ENCODE measurements at regions not wholly inside any gene's neighbourhood (a gene's known extent, or its start where the extent isn't known, plus 50 kb on each side); places are given as distances from the start of the nearest gene placed in this dataset.
A peak's percentile ranks its signal among the peaks of the same experiment; 100 is the strongest.

GRCh38 chr9:16143310-16143709 lies 590.5 kb downstream of the CCDC171 start:
- H3K4me3 ChIP-seq (ENCODE audit: low read length), result no peak overlapping the region
- no peak for DNase-seq
- H3K9me3 Mint-ChIP-seq, result no peaks in the 10 kb centered on the region
- no peaks in the 10 kb centered on the region for H3K36me3 Mint-ChIP-seq (ENCODE audit: low read depth)
- no peak overlapping the region for H3K9ac ChIP-seq (ENCODE audit: extremely low read depth, low read length, poor library complexity, severe bottlenecking)
- WGBS, 2 experiments (ENCODE audit: insufficient coverage in 1 of 2, insufficient read length in 1 of 2), result 73 to 90% methylated on average over 4 to 7 of the region's 7 CpGs
- no peak overlapping the region for H3K27ac ChIP-seq (ENCODE audit: low read depth, low read length)
- no peaks in the 10 kb centered on the region for H3K36me3 ChIP-seq (ENCODE audit: control insufficient read depth, insufficient read depth, low read length)
- H3K4me1 Mint-ChIP-seq, result no peaks in the 10 kb centered on the region
- no peaks in the 10 kb centered on the region for H3K27me3 Mint-ChIP-seq (ENCODE audit: insufficient read depth)
- H3K27me3 ChIP-seq (ENCODE audit: control insufficient read depth, insufficient read depth, low read length, poor library complexity, severe bottlenecking), result no peaks in the 10 kb centered on the region
- H3K4me3 Mint-ChIP-seq, result no peak overlapping the region
- no peak overlapping the region for H3K27ac Mint-ChIP-seq
- no peaks in the 10 kb centered on the region for H3K4me1 ChIP-seq (ENCODE audit: control insufficient read depth, insufficient read depth, low read length)
- no peaks in the 10 kb centered on the region for H3K9me3 ChIP-seq (ENCODE audit: control insufficient read depth, low read length)
- TF ChIP-seq CTCF (conservative IDR thresholded peaks at IDR 0.05), result no peak

GRCh38 chr9:16143947-16144890 lies 591.4 kb downstream of the CCDC171 start:
- no peak for DNase-seq
- Histone ChIP-seq H3K4me3 (ENCODE audit: low read length) (no peak overlapping the region), H3K9ac (ENCODE audit: extremely low read depth, low read length, poor library complexity, severe bottlenecking) (no peak overlapping the region), H3K36me3 (ENCODE audit: control insufficient read depth, insufficient read depth, low read length) (no peaks in the 10 kb centered on the region), H3K27me3 (ENCODE audit: control insufficient read depth, insufficient read depth, low read length, poor library complexity, severe bottlenecking) (no peaks in the 10 kb centered on the region), H3K27ac (ENCODE audit: low read depth, low read length) (no peak overlapping the region), H3K9me3 (ENCODE audit: control insufficient read depth, low read length) (no peaks in the 10 kb centered on the region), H3K4me1 (ENCODE audit: control insufficient read depth, insufficient read depth, low read length) (no peaks in the 10 kb centered on the region)
- Mint-ChIP-seq H3K4me3 (no peak overlapping the region), H3K9me3 (no peaks in the 10 kb centered on the region), H3K27me3 (ENCODE audit: insufficient read depth) (no peaks in the 10 kb centered on the region), H3K27ac (no peak overlapping the region), H3K4me1 (no peaks in the 10 kb centered on the region), H3K36me3 (ENCODE audit: low read depth) (no peaks in the 10 kb centered on the region)
- 92 to 94% methylated on average over 11 to 13 of the region's 13 CpGs for WGBS, 2 experiments (ENCODE audit: insufficient coverage in 1 of 2, insufficient read length in 1 of 2)
- no peak for TF ChIP-seq CTCF (conservative IDR thresholded peaks at IDR 0.05)

GRCh38 chr9:16145196-16145950 lies 592.5 kb downstream of the CCDC171 start:
- Mint-ChIP-seq H3K9me3 (no peaks in the 10 kb centered on the region), H3K27me3 (ENCODE audit: insufficient read depth) (no peaks in the 10 kb centered on the region), H3K4me3 (no peak overlapping the region), H3K27ac (no peak overlapping the region), H3K36me3 (ENCODE audit: low read depth) (no peaks in the 10 kb centered on the region), H3K4me1 (no peaks in the 10 kb centered on the region)
- no peaks in the 10 kb centered on the region for H3K36me3 ChIP-seq (ENCODE audit: control insufficient read depth, insufficient read depth, low read length)
- no peak overlapping the region for H3K27ac ChIP-seq (ENCODE audit: low read depth, low read length)
- no peak for DNase-seq
- no peaks in the 10 kb centered on the region for H3K27me3 ChIP-seq (ENCODE audit: control insufficient read depth, insufficient read depth, low read length, poor library complexity, severe bottlenecking)
- no peak overlapping the region for H3K4me3 ChIP-seq (ENCODE audit: low read length)
- H3K9me3 ChIP-seq (ENCODE audit: control insufficient read depth, low read length), result no peaks in the 10 kb centered on the region
- H3K9ac ChIP-seq (ENCODE audit: extremely low read depth, low read length, poor library complexity, severe bottlenecking), result no peak overlapping the region
- WGBS, 2 experiments (ENCODE audit: insufficient coverage in 1 of 2, insufficient read length in 1 of 2), result 85 to 92% methylated on average over 5 to 8 of the region's 8 CpGs
- TF ChIP-seq CTCF (conservative IDR thresholded peaks at IDR 0.05), result peak; percentile 32
- H3K4me1 ChIP-seq (ENCODE audit: control insufficient read depth, insufficient read depth, low read length), result no peaks in the 10 kb centered on the region
